22Rv1 (cell line): ENCODE measurements at regions not wholly inside any gene's neighbourhood (a gene's known extent, or its start where the extent isn't known, plus 50 kb on each side); places are given as distances from the start of the nearest gene placed in this dataset.

ENCODE experiments used
- H3K27ac ChIP-seq: fragments of 450-650 bp; 2 replicates; pipeline ENCODE4 v1.5.1; 2017
- CTCF ChIP-seq: fragments of 450-650 bp; IDR thresholded peaks from 2 replicates; pipeline ENCODE4 v1.5.1; 2017; ENCODE audit warnings: mild to moderate bottlenecking
- ZFX ChIP-seq: fragments of 450-650 bp; IDR thresholded peaks from 2 replicates; pipeline ENCODE4 v1.6.1; 2017; ENCODE audit warnings: antibody characterized with exemption, borderline replicate concordance

GRCh38 chr3:158882445-158882844, 80.6 kb downstream of the MFSD1 start:
- no peak overlapping the region for H3K27ac ChIP-seq
- no peak for TF ChIP-seq CTCF
- no peak for TF ChIP-seq ZFX

DNA sequence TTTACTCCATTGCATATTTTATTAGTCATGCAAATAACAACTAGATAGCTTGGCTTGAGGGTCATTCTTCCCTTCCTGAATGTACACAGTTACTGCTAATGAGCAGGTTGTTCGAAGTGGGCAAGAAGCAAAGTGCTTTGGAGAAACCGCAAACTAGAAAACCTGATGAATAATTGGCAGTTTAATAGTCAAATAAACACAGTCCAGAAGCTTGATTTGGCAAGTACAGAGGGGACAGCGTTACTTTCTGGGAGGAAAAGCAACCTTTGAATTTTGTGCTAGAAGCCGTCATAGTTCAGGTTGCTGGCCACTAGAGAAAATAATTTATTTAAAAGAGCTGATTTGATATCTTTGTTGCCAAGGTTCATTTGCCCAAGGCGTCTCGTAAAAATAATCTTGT, 94.9 kb downstream of the MFSD1 start:
- H3K27ac ChIP-seq, result no peak overlapping the region
- no peak for TF ChIP-seq CTCF
- no peak for TF ChIP-seq ZFX

GRCh38 chr3:158906749-158907148, 104.9 kb downstream of the MFSD1 start:
- no peak overlapping the region for H3K27ac ChIP-seq
- TF ChIP-seq CTCF (no peak), ZFX (no peak)

DNA sequence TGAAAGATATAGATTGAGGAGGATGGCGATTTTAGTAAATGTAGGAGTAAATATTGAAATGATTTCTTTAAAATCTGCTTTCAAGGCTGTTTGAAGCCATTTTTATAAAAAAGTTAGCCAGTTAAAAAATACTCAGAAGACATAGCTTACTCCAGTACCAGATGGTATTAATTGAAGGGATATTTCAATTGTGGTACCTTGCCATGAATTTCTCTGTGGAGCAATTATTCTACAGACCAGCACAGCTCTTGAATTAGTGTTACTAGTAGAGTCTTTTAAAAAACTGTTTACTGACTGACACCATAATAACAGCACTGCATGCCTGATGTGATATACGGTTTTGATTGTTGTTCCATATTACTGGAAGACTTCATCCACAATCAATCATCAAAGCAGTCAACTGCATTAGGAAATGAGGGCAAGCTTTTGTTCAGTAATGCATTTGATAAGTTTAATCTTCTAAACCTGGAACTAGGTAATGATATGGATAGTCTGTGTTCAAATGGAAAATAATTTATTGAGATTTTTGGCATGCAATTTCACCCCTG, 106.4 kb downstream of the MFSD1 start:
- TF ChIP-seq ZFX, result no peak
- no peak for TF ChIP-seq CTCF
- H3K27ac ChIP-seq, result no peak overlapping the region

- no peak for TF ChIP-seq ZFX
- no peak overlapping the region for H3K27ac ChIP-seq
Observed at GRCh38 chr3:158909870-158910269, 108.0 kb downstream of the MFSD1 start.

DNA sequence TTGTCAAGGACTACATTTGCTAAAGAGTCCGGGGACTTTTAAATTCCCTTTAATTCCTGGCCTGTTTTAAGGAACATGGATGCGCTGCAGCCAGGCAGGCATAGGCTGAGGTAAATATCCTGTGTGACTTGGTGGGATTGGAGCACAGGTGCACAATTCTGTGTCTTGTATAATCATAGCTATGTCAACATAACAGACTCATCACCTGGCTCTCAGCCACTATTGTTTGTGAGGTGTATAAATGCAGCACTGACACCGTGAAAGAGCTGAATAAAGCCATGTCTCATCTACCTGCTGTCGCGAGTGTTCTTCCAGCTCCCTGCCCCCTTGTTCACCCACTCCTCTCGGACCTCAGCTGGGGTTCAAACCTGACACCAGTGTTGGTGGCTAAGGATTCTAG, 109.7 kb downstream of the MFSD1 start:
- TF ChIP-seq ZFX (no peak), CTCF (no peak)
- H3K27ac ChIP-seq, result no peak overlapping the region

GRCh38 chr3:158912188-158912587, 110.3 kb downstream of the MFSD1 start:
- no peak overlapping the region for H3K27ac ChIP-seq
- TF ChIP-seq ZFX (no peak), CTCF (0 out of 2 replicates have a peak, but pooled peaks have one; percentile 9)

- TF ChIP-seq ZFX, result no peak
- TF ChIP-seq CTCF, result no peak
- no peak overlapping the region for H3K27ac ChIP-seq
Observed at GRCh38 chr3:158912621-158913020, 110.8 kb downstream of the MFSD1 start.
